SU-DHL-6 (cell line): ENCODE measurements at regions not wholly inside any gene's neighbourhood (a gene's known extent, or its start where the extent isn't known, plus 50 kb on each side); places are given as distances from the start of the nearest gene placed in this dataset.

Experiments
- H2AFZ ChIP-seq: fragments of 200-600 bp; sonication (generic); 2 replicates; pipeline ENCODE4 v1.6.1; 2014; ENCODE audit warnings: low read depth, mild to moderate bottlenecking, moderate library complexity, mixed read lengths, antibody characterized with exemption, low read length; ENCODE audit not compliant: severe bottlenecking
- H3F3A ChIP-seq: fragments of 200-600 bp; shearing (Covaris generic); 2 replicates; pipeline ENCODE4 v1.6.0; 2016; ENCODE audit warnings: antibody characterized with exemption, mild to moderate bottlenecking; ENCODE audit not compliant: insufficient read depth
- H3K27ac ChIP-seq: fragments of 200-600 bp; sonication (generic); 2 replicates; pipeline ENCODE4 v1.5.1; 2016; ENCODE audit warnings: low read depth, mild to moderate bottlenecking, low read length, moderate library complexity, mixed read lengths
- H3K27me3 ChIP-seq: fragments of 200-600 bp; sonication (generic), shearing (Covaris generic); 2 replicates; pipeline ENCODE4 v1.6.0; 2014; ENCODE audit warnings: mild to moderate bottlenecking, low read length
- H3K36me3 ChIP-seq: fragments of 200-600 bp; sonication (generic); 2 replicates; pipeline ENCODE4 v1.6.1; 2014; ENCODE audit warnings: mild to moderate bottlenecking, low read length, mixed read lengths
- H3K4me2 ChIP-seq: fragments of 300-600, 200-600 bp; shearing (Covaris generic), sonication (generic); 2 replicates; pipeline ENCODE4 v1.6.0; 2014; ENCODE audit warnings: low read length, low read depth, mild to moderate bottlenecking; ENCODE audit not compliant: poor library complexity, severe bottlenecking
- H3K4me3 ChIP-seq: fragments of 200-600 bp; sonication (generic); 2 replicates; pipeline ENCODE4 v1.5.1; 2014; ENCODE audit warnings: antibody characterized with exemption, low read length, mild to moderate bottlenecking, mixed read lengths; ENCODE audit not compliant: insufficient read depth, poor library complexity, severe bottlenecking
- H3K79me2 ChIP-seq: fragments of 200-600 bp; sonication (generic); 2 replicates; pipeline ENCODE4 v1.6.1; 2014; ENCODE audit warnings: mild to moderate bottlenecking, low read length, moderate library complexity; ENCODE audit not compliant: insufficient read depth
- H3K9ac ChIP-seq: fragments of 200-600 bp; sonication (generic); 2 replicates; pipeline ENCODE4 v1.7.0; 2014; ENCODE audit warnings: mild to moderate bottlenecking, low read length
- H3K9me2 ChIP-seq: fragments of 200-600 bp; sonication (generic); replicated peaks from 2 replicates; pipeline ENCODE4 v1.6.1; 2014; ENCODE audit warnings: low read length; ENCODE audit not compliant: insufficient read depth
- H3K9me3 ChIP-seq: fragments of 200-600 bp; sonication (generic); 2 replicates; pipeline ENCODE4 v1.6.1; 2014; ENCODE audit warnings: low read length, mixed read lengths; ENCODE audit not compliant: insufficient read depth
- H4K20me1 ChIP-seq: fragments of 200-600 bp; sonication (generic); 2 replicates; pipeline ENCODE4 v1.6.1; 2014; ENCODE audit warnings: low read depth, mild to moderate bottlenecking, antibody characterized with exemption, low read length, moderate library complexity, mixed read lengths
- CTCF ChIP-seq: fragments of 200-600 bp; sonication (generic); IDR thresholded peaks from one replicate; pipeline ENCODE4 v1.5.1; 2017; ENCODE audit warnings: antibody characterized with exemption, mild to moderate bottlenecking, low read length, moderate library complexity; ENCODE audit not compliant: insufficient read depth, poor library complexity, severe bottlenecking
- EZH2phosphoT487 ChIP-seq: fragments of 200-600 bp; sonication (generic), shearing (Covaris generic); conservative IDR thresholded peaks from 2 replicates; pipeline ENCODE4 v1.6.1; 2018; ENCODE audit warnings: mild to moderate bottlenecking, antibody characterized with exemption, low read length, moderate library complexity, mixed read lengths

GRCh38 chrX:69387567-69388487 is 116.3 kb upstream of the NALF2 start:
- H3K79me2 ChIP-seq: no peaks in the 10 kb centered on the region
- no peak overlapping the region for H3K27ac ChIP-seq
- no peak overlapping the region for H3K4me2 ChIP-seq
- no peaks in the 10 kb centered on the region for H3K9me2 ChIP-seq
- no peak overlapping the region for H3K4me3 ChIP-seq
- no peak overlapping the region for H2AFZ ChIP-seq
- no peaks in the 10 kb centered on the region for H3K36me3 ChIP-seq
- TF ChIP-seq EZH2phosphoT487 (no peak), CTCF (peak; percentile 23)
- H3K9ac ChIP-seq: no peak overlapping the region
- H4K20me1 ChIP-seq: no peaks in the 10 kb centered on the region
- H3F3A ChIP-seq: no peaks in the 10 kb centered on the region
- no peaks in the 10 kb centered on the region for H3K9me3 ChIP-seq
- no peaks in the 10 kb centered on the region for H3K27me3 ChIP-seq

GRCh38 chrX:69386681-69387080 is 117.4 kb upstream of the NALF2 start:
- TF ChIP-seq EZH2phosphoT487 (no peak), CTCF (no peak)
- no peaks in the 10 kb centered on the region for H3K9me2 ChIP-seq

GRCh38 chrX:69379412-69379811 is 124.7 kb upstream of the NALF2 start:
- no peak for TF ChIP-seq EZH2phosphoT487
- TF ChIP-seq CTCF: no peak
- Histone ChIP-seq H3K9me2 (no peaks in the 10 kb centered on the region), H3K4me2 (no peak overlapping the region), H3F3A (no peaks in the 10 kb centered on the region), H3K9ac (no peak overlapping the region), H3K4me3 (no peak overlapping the region), H3K27ac (no peak overlapping the region), H2AFZ (no peak overlapping the region), H3K36me3 (no peaks in the 10 kb centered on the region), H3K27me3 (no peaks in the 10 kb centered on the region), H4K20me1 (no peaks in the 10 kb centered on the region), H3K79me2 (no peaks in the 10 kb centered on the region), H3K9me3 (no peaks in the 10 kb centered on the region)

More at GRCh38 chrX:69386681-69387080, 117.4 kb upstream of the NALF2 start:
- no peaks in the 10 kb centered on the region for H3K36me3 ChIP-seq
- no peak overlapping the region for H3K4me3 ChIP-seq
- no peaks in the 10 kb centered on the region for H3K9me3 ChIP-seq
- no peak overlapping the region for H3K27ac ChIP-seq
- H3F3A ChIP-seq: no peaks in the 10 kb centered on the region
- no peaks in the 10 kb centered on the region for H3K79me2 ChIP-seq
- H3K4me2 ChIP-seq: no peak overlapping the region
- no peaks in the 10 kb centered on the region for H4K20me1 ChIP-seq
- H2AFZ ChIP-seq: no peak overlapping the region
- H3K9ac ChIP-seq: no peak overlapping the region
- no peaks in the 10 kb centered on the region for H3K27me3 ChIP-seq
